Spleen (tissue), 7 donors: ENCODE measurements at regions not wholly inside any gene's neighbourhood (a gene's known extent, or its start where the extent isn't known, plus 50 kb on each side); places are given as distances from the start of the nearest gene placed in this dataset.

ENCODE experiments used
- POLR2A ChIP-seq, 3 donors: fragments of 450-650 bp; IDR thresholded peaks; one replicate each; pipeline ENCODE4 v1.5.1; 2017; ENCODE audit warnings: antibody characterized with exemption in 3 of 3, mild to moderate bottlenecking in 1 of 3
- POLR2AphosphoS5 ChIP-seq, 3 donors: sonication (generic); formaldehyde crosslinking; IDR thresholded peaks; one replicate each; pipeline ENCODE4 v1.5.1; 2017; ENCODE audit warnings: antibody characterized with exemption in 3 of 3
- TF ChIP-seq, protein P1 (sequence below), 11 experiments: fragments of 200-600 bp in 7 of 11; fragments of 450-650 bp in 4 of 11; sonication (generic) in 4 of 11; IDR thresholded peaks in 8 of 11; conservative IDR thresholded peaks in 3 of 11; 1 replicate in 7 of 11; 2 replicates in 4 of 11; pipeline versions ENCODE4 v1.4.0 to v1.8.0; 2016 to 2021; ENCODE audit warnings: antibody characterized with exemption in 11 of 11, inconsistent platforms in 4 of 11, mild to moderate bottlenecking in 1 of 11
- donor health status: DM: no; HTN: no; CAD: no; lungs with moderate emphysema.
- donor health status: DM: no; HTN: no; CAD: no.
- donor health status: DM: no; HTN: no; CAD: no.

DNA sequence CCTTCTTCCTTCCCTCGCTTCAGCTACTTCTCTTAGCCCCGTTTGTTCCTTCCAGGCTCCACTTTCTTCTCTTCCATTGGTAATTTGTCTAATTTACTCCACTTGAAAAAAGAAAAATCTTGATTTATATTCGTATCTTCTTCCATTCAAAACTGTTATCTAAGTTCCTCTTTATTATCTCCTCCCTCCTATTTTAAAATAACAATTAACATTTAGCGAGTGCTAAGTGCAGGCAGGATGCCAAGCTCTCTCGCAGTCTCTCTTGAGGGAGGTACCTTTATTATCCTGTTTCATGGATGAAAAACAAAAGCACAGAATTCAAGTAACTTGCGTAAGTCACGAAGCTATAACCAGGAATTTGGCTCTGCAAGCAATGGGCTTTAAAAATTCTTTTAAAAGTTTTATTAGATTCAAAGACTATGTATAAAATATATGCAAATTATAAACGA, 418.9 kb upstream of the NAALADL2 start:
- TF ChIP-seq POLR2A (IDR thresholded peaks at IDR 0.05) (no peak), POLR2AphosphoS5 (IDR thresholded peaks at IDR 0.05) (no peak)
- TF ChIP-seq, protein P1, sequence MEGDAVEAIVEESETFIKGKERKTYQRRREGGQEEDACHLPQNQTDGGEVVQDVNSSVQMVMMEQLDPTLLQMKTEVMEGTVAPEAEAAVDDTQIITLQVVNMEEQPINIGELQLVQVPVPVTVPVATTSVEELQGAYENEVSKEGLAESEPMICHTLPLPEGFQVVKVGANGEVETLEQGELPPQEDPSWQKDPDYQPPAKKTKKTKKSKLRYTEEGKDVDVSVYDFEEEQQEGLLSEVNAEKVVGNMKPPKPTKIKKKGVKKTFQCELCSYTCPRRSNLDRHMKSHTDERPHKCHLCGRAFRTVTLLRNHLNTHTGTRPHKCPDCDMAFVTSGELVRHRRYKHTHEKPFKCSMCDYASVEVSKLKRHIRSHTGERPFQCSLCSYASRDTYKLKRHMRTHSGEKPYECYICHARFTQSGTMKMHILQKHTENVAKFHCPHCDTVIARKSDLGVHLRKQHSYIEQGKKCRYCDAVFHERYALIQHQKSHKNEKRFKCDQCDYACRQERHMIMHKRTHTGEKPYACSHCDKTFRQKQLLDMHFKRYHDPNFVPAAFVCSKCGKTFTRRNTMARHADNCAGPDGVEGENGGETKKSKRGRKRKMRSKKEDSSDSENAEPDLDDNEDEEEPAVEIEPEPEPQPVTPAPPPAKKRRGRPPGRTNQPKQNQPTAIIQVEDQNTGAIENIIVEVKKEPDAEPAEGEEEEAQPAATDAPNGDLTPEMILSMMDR (IDR thresholded peaks at IDR 0.05 in 8 of 11, conservative IDR thresholded peaks at IDR 0.05 in 3 of 11) = no peak
